Left renal cortex interstitium (tissue), 4 donors: ENCODE measurements at regions not wholly inside any gene's neighbourhood (a gene's known extent, or its start where the extent isn't known, plus 50 kb on each side); places are given as distances from the start of the nearest gene placed in this dataset.

Source experiments
- DNase-seq, 4 donors: peaks; one replicate each; pipeline ENCODE4 v3.0.0-alpha.2; 2013; ENCODE audit warnings: low read depth in 4 of 4, low spot score in 2 of 4, missing footprints in 1 of 4

- DNase-seq, result no peak
These were observed 130.1 kb upstream of the DST start for GRCh38 chr6:56772737-56773184.

- DNase-seq, result no peak
These were observed 129.4 kb upstream of the DST start for GRCh38 chr6:56771929-56772607.

GRCh38 chr6:56771189-56771588, 128.5 kb upstream of the DST start:
- DNase-seq, result no peak

- no peak for DNase-seq
These were observed 127.4 kb upstream of the DST start for GRCh38 chr6:56770011-56770520.

GRCh38 chr6:56767892-56768531, 125.3 kb upstream of the DST start:
- DNase-seq, result no peak

- DNase-seq, result no peak
These were observed 124.7 kb upstream of the DST start for GRCh38 chr6:56767435-56767834.

GRCh38 chr6:56766806-56767178, 124.1 kb upstream of the DST start:
- no peak for DNase-seq

GRCh38 chr6:56766139-56766805, 123.6 kb upstream of the DST start:
- DNase-seq, result no peak

GRCh38 chr6:56765494-56765893, 122.8 kb upstream of the DST start:
- DNase-seq, result no peak

GRCh38 chr6:56764081-56764566, 121.4 kb upstream of the DST start:
- DNase-seq, result no peak

GRCh38 chr6:56761651-56762050, 119.0 kb upstream of the DST start:
- DNase-seq, result no peak

GRCh38 chr6:56760842-56761241, 118.2 kb upstream of the DST start:
- DNase-seq, result no peak

GRCh38 chr6:56759521-56759920, 116.8 kb upstream of the DST start:
- no peak for DNase-seq

GRCh38 chr6:56758553-56758952, 115.9 kb upstream of the DST start:
- DNase-seq, result no peak

- DNase-seq, result no peak
These were observed 115.4 kb upstream of the DST start for GRCh38 chr6:56758120-56758519.

- no peak for DNase-seq
These were observed 114.9 kb upstream of the DST start for GRCh38 chr6:56757588-56757984.

GRCh38 chr6:56756791-56757587, 114.3 kb upstream of the DST start:
- DNase-seq, result no peak

GRCh38 chr6:56756219-56756789, 113.6 kb upstream of the DST start:
- DNase-seq, result no peak

GRCh38 chr6:56755040-56755439, 112.4 kb upstream of the DST start:
- DNase-seq, result no peak

- DNase-seq, result no peak
These were observed 111.1 kb upstream of the DST start for GRCh38 chr6:56753811-56754210.
